ENCODE measurements at regions not wholly inside any gene's neighbourhood (a gene's known extent, or its start where the extent isn't known, plus 50 kb on each side); places are given as distances from the start of the nearest gene placed in this dataset.

GRCh38 chr18:62658028-62658427, 57.3 kb upstream of the PHLPP1 start:
- FAIRE-seq (no peak), DNase-seq (ENCODE audit: extremely low read depth in 1 of 4, low spot score in 3 of 4) (peak in 2 of 4 experiments; percentile 17 to 21), ATAC-seq (no peak)
- intact Hi-C loops (cut with micrococcal nuclease) (no loop called here), in situ Hi-C loops (cut with MboI) (loop anchor here (10.0 kb wide), 1 partner anchor 307 kb away; no protein-coding TSS in a partner anchor)
- Histone ChIP-seq H3K27me3 (ENCODE audit: control insufficient read depth in 2 of 2, insufficient read depth in 2 of 2, low read length in 2 of 2) (no peaks in the 10 kb centered on the region), H3K79me2 (ENCODE audit: control insufficient read depth, insufficient read depth, low read length) (no peaks in the 10 kb centered on the region), H3K9ac (ENCODE audit: insufficient read depth in 1 of 2, low read depth in 2 of 2, low read length in 2 of 2) (no peak overlapping the region), H3K4me3 (no peak overlapping the region), H3K27ac (ENCODE audit: extremely low read depth, low read depth, low read length) (no peak overlapping the region), H3K9me3 (replicated peaks; ENCODE audit: control insufficient read depth, insufficient read depth, low read depth, low read length) (no peaks in the 10 kb centered on the region), H2AFZ (ENCODE audit: low read depth, low read length) (peak overlapping the region; percentile 77), H3K4me2 (ENCODE audit: insufficient read depth, low read length) (no peak overlapping the region), H3K36me3 (ENCODE audit: control insufficient read depth, insufficient read depth, low read length) (no peaks in the 10 kb centered on the region), H3K4me1 (replicated peaks in 1 of 2; ENCODE audit: control insufficient read depth in 2 of 2, insufficient read depth in 2 of 2, low read length in 2 of 2) (no peaks in the 10 kb centered on the region; a peak in 2 of 5 replicates), H4K20me1 (replicated peaks; ENCODE audit: control insufficient read depth, insufficient read depth, low read length) (no peaks in the 10 kb centered on the region), H3K9me1 (ENCODE audit: control insufficient read depth, insufficient read depth, low read length) (no peaks in the 10 kb centered on the region)
- CTCF ChIA-PET (ENCODE audit: low intra/inter-chr PET ratio), result no interaction called here
- POLR2A ChIA-PET, result no interaction called here
- BruUV-seq (replicated peaks), result no TSS peak
- WGBS (ENCODE audit: insufficient coverage, low coverage, missing lambda C conversion rate), result 86% methylated on average over 1 of the region's 1 CpG
- no peak for TF ChIP-seq KDM4B (IDR thresholded peaks at IDR 0.05; ENCODE audit: borderline replicate concordance in 2 of 2, low read depth in 1 of 2)
- no peak for TF ChIP-seq HEY1 (CRISPR knock-in tag; IDR thresholded peaks at IDR 0.05; ENCODE audit: borderline replicate concordance)
- TF ChIP-seq DNMT1 (IDR thresholded peaks at IDR 0.05), result no peak
- TF ChIP-seq RB1 (IDR thresholded peaks at IDR 0.05; ENCODE audit: low read depth), result no peak
- no peak for TF ChIP-seq ZBTB17 (CRISPR knock-in tag; IDR thresholded peaks at IDR 0.05)
- TF ChIP-seq FOXJ3 (CRISPR knock-in tag; IDR thresholded peaks at IDR 0.05), result no peak
- no peak for TF ChIP-seq UBTF (IDR thresholded peaks at IDR 0.05; ENCODE audit: borderline replicate concordance in 1 of 2, low read depth in 2 of 2, low read length in 2 of 2)
- TF ChIP-seq CHAMP1 (IDR thresholded peaks at IDR 0.05), result no peak
- 0 out of 2 replicates have a peak, but pooled peaks have one; percentile 14 for TF ChIP-seq EHMT2 (IDR thresholded peaks at IDR 0.05)
- no peak for TF ChIP-seq ZNF830 (CRISPR knock-in tag; IDR thresholded peaks at IDR 0.05)
- TF ChIP-seq ATF3 (IDR thresholded peaks at IDR 0.05), result no peak
- no peak for TF ChIP-seq ATF3 (CRISPR knock-in tag; conservative IDR thresholded peaks at IDR 0.05)
- TF ChIP-seq TOE1 (IDR thresholded peaks at IDR 0.05; ENCODE audit: borderline replicate concordance), result peak; percentile 55; the same call in 1 of the 2 replicates
- no peak for TF ChIP-seq TOE1 (CRISPR knock-in tag; IDR thresholded peaks at IDR 0.05; ENCODE audit: borderline replicate concordance, low read depth)
- no peak for TF ChIP-seq MCM7 (IDR thresholded peaks at IDR 0.05)
- 0 out of 2 replicates have a peak, but pooled peaks have one; percentile 11 for TF ChIP-seq USF2 (CRISPR knock-in tag; IDR thresholded peaks at IDR 0.05)
- TF ChIP-seq STAT5B (CRISPR knock-in tag; IDR thresholded peaks at IDR 0.05), result no peak
- TF ChIP-seq ZBTB1 (CRISPR knock-in tag; IDR thresholded peaks at IDR 0.05; ENCODE audit: borderline replicate concordance, low read depth), result no peak

Data from K562 (cell line).